Ovary (tissue), 3 donors: ENCODE measurements at regions not wholly inside any gene's neighbourhood (a gene's known extent, or its start where the extent isn't known, plus 50 kb on each side); places are given as distances from the start of the nearest gene placed in this dataset.

Source experiments
- CTCF ChIP-seq, 3 donors: fragments of 450-650 bp in 2 of 3; fragments of 200-600 bp in 1 of 3; IDR thresholded peaks; one replicate each; pipeline versions ENCODE4 v1.5.1 to v1.8.0; 2016 to 2022; ENCODE audit warnings: antibody characterized with exemption in 3 of 3, mild to moderate bottlenecking in 1 of 3
- EP300 ChIP-seq: sonication (generic); formaldehyde crosslinking; IDR thresholded peaks from one replicate; pipeline ENCODE4 v1.6.1; 2017; ENCODE audit warnings: antibody characterized with exemption
- donor health status: DM: no; HTN: no; CAD: no.

DNA sequence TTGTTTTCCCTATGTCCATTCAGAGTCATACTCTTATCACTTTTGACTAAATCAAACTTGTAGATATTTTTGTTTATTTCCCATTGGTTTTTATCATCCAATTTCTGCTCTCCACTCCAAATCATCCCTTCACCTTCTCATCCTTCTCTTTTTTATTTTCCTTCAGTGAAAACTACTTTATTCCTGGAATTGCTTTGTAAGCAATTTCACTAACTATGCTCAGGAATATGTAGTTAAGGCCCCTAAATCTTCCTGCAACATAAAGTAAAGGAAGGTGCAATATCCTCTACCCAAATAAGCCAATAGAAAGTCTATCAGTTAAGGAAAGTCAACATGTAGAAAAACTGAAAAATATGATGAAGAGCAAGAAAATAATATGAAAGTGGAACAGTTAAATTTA lies 308.4 kb downstream of the SEC23A start:
- TF ChIP-seq CTCF (IDR thresholded peaks at IDR 0.05), result no peak
- no peak for TF ChIP-seq EP300
